HG02943 (cell line): ENCODE measurements at regions not wholly inside any gene's neighbourhood (a gene's known extent, or its start where the extent isn't known, plus 50 kb on each side); places are given as distances from the start of the nearest gene placed in this dataset.

Experiments
- ATAC-seq: cut with Tn5 transposase; IDR thresholded peaks from one replicate; pipeline ENCODE4 v1.9.1; 2021; ENCODE audit warnings: mild to moderate bottlenecking, low read depth, moderate library complexity; ENCODE audit not compliant: unreplicated experiment

DNA sequence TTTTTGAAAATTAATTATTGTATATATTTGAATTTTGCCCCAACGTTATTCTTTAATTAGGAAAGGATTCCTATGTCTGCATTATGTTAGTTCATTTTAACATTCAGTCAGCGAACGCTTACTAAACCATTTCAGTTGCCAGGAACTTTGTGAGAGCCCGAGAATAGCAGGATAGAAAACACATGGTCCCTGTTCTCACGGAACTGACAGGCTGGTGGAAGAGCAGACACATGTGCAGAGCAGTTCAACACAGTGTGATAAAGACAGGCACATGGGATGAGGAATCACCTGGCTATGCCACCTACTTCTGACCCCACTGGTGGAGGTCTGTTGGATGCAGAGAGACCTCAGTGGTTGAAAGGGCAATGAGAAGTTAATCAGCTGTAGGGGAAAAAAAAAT is 367.2 kb downstream of the EPM2A start:
- no peak for ATAC-seq

DNA sequence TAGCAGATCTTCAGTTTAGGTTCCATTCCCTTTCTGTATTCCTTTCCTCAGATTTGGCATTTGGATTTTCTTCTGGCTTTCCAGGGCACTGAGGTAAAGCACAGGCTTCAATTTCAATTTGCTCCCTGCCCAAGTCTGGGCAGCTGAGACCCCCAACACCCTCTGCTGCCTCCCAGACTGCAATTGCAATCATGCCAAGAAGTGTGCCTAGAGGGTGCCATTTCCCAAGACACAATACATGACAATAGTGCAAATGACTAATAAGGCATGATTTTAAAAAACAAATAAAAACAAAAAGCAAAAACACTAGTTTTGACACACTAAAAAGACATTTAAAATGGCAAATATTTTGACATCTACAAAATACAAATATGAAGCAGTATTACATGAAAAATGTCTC is 364.8 kb downstream of the EPM2A start:
- ATAC-seq, result no peak

DNA sequence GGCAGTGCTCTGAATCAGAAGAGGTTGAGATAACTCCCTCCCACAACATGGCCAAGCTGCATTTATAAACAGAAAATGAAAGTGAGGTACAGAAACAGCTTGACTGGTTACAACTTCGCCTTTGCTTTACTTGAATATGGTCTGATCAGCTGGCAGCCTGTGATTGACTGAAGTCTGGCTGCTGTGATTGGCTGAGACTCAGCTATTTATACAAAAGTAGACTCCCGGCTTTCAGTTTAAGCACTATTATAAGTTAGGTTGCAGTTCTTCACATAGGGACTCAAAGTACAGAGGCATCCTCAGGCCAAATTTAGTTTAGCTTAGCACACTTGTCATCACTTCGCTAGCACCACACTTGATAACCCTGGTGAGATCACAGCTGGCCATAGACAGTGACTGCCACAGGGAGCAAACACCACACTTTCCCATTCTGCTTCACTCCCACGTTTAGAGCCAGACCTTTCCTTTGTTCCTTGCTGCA is 362.6 kb downstream of the EPM2A start:
- ATAC-seq, result peak; percentile 94

DNA sequence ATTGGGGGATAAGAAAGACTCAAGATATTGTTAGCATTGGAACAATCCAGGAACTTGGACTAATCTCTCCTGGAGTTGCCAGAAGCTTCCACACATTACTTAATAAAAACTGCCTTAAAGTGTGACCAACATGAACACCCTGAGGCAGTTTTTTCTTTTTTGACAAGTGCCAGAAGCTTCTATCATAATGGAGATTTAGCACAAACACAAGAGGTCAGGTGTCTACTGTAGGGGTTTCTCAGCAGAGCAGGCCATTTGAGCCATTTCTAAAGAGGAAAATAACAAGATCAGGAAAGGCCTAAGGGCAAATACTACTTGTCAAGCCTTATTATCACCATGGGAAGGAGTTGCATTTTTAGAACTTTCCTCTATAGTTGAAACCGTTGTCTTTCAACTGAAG is 361.5 kb downstream of the EPM2A start:
- no peak for ATAC-seq

DNA sequence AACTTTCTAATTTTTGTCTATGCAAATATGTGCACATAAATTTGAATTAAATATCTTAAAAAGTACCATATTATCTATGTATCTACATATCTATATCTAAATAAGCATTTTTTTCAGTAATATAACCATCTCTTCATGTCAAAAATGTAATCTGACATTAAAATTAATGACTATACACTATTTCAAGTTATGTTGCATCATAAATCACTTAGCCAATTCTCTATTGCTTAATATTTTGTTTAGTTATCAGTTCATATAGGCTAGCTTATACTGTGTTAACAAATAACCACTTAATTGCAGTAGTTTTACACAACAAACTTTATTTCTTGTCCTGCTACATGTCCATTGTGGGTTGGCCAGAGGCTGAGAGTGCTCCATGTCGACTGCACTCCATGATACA is 360.8 kb downstream of the EPM2A start:
- ATAC-seq, result no peak

DNA sequence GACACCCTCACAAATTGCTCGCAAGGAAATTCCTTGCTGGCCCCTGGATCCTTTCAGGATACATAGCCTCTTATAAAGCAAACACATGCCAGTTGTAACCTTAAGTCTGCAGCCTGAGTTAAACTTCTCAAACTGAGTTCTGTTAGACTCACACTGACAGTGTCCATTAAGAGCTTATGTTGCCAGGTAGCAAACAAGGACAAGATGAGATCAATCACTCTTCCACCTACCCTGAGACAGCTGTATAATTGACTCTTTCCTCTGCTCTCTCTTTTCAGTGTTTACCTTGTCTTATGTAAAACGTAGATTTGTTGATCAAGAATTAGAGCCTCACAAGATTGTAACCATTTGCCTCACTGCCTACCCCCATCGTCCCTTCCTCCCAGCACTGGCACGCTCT is 359.8 kb downstream of the EPM2A start:
- no peak for ATAC-seq

DNA sequence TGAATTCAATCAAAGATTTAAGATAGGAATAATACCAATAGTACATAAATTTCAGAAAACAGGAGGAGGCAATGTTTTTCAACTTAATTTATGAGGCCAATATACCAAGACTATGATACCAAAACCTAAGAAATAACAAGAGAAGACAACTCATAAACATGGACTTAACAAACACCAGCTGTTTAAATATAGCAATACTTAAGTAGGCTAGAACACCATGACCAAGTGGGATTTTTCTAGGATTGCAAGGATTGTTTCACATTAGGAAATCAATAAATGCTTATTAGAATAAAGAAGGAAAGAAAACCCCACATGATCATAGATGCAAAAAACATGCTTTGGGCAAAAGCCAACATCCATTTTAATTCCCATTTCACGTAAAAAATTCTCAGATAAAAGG is 355.1 kb downstream of the EPM2A start:
- no peak for ATAC-seq

DNA sequence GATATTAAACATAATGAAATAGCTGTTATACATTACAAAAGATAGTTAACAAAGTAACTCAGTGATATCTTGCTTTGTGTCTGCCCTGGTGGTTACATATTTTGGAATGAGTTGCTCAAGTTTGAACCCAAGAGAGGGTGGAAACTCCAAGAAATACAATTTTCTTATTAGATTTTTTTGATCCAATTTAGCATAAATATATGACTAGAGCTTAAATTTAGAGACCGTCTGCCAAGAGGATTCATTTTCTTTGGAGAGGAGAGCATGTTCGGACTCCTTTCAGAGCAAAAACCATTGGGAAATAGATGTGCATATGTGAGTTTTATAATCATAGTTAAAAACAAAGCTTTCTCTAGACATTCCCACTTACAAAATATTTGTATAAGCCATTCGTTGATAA is 353.4 kb downstream of the EPM2A start:
- no peak for ATAC-seq

DNA sequence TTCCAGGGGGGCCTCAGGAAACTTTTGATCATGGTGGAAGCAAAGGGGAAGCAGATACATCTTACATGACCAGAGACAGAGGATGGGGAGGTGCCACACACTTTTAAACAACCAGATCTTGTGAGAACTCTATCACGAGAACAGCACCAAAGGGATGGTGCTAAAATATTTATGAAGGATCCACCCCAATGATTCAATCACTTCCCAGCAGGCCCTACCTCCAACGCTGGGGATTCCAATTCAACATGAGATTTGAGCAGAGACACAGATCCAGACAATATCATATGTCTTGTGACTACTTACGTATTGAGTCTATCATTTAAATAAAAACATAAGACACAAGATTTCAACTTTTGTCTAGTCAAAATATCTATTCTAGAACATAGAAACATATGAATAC is 351.9 kb downstream of the EPM2A start:
- no peak for ATAC-seq

DNA sequence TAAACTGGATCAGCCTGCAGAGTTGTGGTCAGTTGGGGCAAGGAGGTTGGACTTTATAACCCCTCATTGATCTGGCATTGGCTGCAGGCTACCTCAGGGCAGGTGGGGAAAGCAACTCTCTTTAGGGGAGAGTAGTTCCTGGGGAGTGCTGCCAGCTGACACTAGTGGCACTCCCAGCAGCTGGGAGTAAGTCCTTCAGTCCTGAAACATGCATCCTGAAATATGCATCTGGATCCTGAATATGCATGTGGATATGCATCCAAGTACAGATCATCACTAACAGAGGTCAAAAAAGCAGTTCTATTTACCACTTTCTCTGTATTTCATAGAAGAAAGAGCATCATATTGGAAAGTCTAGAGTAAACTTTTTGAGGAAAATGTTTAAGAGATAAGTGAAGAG is 350.8 kb downstream of the EPM2A start:
- ATAC-seq, result no peak

DNA sequence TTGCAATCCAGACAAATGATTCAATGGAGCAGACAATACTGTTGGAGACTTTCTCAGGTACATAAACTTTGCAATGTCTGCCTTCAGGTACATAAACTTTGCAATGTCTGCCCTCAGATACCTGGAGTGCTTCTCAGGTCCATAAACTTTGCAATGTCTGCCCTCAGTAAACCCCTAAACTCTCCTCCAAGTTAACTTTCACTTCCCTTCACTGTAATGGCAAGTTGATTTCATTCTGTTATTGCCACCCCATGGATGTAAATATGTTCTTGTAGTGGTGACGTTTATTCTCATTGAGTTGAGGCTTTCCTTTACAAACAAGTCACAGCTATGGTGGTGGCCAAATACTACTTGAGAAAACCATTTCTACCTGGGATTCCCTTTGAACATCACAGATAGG is 338.8 kb downstream of the EPM2A start:
- ATAC-seq, result no peak

DNA sequence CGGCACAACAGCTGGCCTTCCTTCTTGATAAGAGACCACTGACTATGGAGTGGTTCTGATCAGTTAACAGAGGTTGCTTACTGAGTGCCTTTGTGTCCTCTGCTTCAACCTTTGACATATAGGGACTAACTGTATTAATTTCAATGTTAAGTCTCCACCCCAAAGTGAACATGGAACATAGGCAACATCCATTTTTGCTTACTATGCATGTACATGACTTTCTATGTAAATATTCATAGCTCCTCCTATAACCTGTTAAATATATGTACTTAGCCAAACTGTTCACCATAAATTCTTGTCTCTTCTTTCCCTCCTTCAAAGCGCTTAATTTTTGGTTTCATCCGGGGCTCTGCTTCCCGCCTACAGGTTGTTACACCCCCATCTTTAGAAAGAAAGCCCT is 334.8 kb downstream of the EPM2A start:
- no peak for ATAC-seq

DNA sequence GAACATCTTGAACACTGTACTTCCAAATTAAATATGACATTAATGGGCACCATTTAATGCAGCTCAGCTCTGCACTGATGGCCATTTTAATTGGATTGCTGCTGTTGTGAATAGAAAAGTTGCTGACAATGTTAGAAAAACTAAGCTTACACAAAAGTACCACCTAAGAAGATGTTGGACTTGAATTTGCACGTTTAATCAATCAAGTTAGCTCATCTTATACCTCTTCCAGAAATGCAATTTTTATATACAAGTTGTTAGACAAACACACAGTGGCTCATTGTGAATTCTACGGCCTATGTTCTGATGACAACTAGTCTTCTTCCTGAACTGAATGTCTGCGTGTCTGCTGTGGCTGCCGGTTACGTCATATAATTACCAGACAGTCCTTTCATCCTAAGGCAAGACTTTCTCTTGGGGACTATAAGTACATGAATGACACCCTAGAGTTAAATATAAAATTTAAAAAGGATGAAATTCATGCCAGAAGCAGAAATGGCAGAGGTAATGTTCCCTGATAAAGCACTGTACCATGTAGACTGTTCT is 330.2 kb downstream of the EPM2A start:
- ATAC-seq, result no peak

DNA sequence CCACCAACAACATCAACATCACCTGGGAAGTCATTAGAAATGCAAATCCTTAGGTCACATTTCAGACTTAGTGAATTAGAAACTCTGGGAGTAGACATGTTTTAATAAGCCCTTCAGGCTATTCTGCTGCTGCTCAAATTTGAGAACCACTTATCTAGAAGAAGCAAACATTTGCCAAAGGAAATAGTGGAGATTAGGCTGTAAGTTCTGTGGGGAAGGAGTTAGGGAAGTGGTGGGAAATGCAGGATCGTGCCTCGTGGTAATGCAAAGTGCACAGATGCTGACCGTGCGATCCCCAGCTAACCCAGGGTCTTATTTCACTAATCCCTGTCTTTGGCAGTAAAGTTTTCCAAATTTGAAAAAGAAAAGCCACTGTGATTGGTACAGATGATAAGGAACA is 328.5 kb downstream of the EPM2A start:
- no peak for ATAC-seq

DNA sequence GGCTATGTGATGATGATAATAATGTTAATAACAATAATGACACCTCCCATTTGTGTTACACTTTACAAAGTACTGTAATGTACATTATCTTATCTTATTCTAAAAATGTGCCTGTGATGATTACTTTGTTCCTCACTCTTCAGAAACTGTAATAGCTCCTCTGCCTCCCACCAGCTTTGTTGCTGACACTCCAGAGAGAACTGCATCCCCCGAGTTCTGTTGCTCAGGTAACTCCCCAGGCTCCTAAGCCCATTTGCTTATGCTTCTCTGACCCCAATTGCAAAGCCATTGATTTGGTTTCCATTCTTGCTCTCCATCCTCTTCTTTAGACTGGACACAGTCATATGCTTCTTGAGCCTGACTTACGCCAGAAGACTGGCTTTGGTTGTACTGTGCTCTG is 319.7 kb downstream of the EPM2A start:
- no peak for ATAC-seq

DNA sequence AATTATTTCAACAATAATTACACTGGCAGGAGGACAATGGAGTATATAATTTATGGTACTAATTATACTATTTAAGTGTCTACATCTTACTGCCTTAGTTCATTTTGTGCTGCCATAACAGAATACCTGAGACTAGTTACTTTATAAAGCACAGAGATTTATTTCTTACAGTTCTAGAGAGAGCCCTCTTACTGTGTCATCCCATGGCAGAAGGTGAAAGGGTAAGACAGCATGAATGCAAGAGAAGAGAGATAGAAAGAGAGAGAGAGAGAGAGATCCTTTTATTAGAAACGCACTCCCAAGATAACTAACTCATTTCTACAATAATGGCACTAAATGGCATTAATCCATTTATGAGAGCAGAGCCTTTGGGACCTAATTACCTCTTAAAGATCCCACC is 314.7 kb downstream of the EPM2A start:
- ATAC-seq, result no peak

DNA sequence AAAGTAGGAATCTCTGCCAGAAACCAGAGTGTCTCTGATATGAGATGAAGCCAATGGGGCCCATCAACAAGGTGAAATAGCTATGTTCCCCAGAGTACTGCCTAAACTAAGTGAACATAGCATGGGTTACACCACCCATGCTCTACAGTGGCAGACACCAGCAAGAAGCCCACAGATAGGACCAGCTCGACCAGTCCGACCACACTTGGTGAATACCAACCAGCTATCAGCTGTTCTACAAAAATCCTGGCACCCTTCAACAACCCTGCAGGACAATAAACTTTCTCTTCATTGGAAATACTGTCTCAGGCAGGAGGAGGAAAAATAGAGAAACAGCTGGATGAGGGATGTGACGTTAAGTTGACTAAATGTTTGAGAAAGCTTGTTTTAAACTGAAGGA is 311.4 kb downstream of the EPM2A start:
- ATAC-seq, result no peak

DNA sequence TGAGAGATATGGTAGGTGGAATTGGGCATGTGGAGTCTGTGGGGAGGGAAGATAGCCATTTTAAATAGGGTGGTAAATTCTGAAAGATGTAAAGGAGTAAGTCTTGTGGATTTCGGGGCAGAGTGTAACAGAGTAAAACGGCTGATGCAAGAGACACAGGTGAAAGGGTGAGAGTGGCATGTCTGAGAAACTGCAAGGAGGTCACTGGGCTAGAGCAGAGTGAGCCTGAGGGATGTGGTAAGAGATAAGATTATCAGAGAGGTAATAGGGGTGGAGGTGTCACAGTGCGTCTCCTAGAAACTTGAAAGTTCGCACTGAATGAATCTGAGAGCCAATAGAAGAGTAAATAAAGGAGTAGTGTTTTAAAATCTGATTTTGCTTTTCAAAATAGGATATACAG is 308.1 kb downstream of the EPM2A start:
- no peak for ATAC-seq

DNA sequence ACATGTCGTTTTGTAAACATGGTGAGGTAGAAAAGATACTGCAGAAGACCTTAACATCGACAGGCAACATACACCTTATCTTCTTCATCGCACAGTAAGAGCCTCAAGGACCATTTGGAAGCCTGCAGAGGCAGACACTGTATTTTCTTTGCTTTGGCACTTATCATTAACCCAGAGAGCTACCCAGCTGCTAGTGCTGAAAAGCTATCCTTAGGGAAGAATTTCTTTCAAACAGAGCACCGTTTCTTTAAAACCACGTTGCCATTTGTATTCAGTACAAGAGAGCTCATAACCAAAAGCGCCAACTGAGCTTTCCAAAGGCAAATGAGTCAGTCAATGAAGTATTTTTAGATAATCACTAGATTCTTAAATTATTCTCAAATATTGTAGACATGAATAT is 306.6 kb downstream of the EPM2A start:
- no peak for ATAC-seq

DNA sequence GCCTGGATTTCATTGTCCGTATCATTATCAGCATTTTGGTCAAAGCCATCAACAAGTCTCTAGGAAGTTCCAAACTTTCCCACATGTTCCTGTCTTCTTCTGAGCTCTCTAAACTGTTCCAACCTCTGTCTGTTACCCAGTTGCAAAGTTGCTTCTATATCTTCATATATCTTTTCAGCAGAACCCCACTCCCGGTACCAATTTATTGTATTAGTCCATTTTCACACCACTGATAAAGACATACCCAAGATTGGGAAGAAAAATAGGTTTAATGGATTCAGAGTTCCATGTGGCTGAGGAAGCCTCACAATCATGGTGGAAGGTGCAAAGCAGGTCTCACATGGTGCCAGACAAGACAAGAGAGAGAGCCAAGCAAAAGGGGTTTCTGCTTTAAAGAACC is 293.2 kb downstream of the EPM2A start:
- no peak for ATAC-seq

DNA sequence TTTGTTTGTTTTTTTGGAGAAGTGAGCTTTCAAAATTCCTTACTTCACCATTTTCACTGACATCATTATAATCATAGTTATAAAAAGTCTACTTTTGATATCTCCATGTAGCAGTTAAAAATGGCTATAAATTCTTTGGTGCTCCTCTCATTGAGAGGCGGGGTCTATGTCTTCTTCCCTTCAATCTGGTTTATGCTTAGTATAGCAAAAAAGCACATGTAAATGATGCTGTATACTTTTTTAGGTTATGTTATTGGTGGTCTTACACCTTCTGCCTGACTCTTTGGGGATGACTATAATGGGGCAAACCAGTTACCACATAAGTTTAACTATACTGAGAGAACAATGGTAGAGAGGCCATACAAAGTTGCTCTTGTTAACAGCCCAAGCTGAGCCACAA is 289.6 kb downstream of the EPM2A start:
- ATAC-seq, result no peak

DNA sequence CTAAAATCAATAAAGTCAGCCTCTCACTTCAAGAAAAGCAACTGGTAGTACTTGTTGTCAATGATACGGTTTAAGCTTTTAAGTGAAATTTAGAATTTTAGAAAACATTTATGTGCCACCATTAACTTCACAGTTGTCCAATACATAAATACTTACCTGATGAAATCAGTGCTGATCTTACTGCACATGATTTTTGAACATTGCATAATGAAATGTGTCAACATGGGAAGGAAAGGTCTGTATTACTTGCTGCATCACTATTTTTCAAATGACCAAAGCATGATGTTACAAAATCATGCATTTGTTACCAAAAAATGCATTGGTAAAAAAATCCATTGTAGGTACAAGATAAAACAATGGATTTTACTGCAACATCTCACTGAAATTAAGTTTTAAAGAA is 284.3 kb downstream of the EPM2A start:
- no peak for ATAC-seq

DNA sequence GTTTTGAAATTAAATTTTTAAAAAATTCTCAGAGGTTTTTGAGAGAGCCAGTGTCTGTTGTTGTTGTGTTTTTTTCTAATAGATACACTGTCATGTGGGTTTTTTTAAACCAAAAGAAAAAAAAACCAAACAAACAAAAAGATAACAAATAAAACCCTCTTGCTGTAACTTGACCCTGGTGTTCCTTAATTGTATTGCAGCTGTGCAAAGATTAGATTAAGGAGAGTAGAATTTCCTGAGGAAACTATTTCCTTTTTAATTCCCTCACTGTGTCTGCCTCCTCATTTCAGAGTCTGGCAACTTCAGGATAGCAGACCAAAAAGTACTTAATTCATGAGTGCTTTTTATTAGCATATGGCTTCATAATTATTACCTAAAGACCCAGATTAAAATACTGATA is 281.9 kb downstream of the EPM2A start:
- no peak for ATAC-seq
